B cell (primary cell): ENCODE measurements at regions not wholly inside any gene's neighbourhood (a gene's known extent, or its start where the extent isn't known, plus 50 kb on each side); places are given as distances from the start of the nearest gene placed in this dataset.

Experiments
- EZH2 ChIP-seq: IDR thresholded peaks from 2 replicates; pipeline ENCODE4 v1.6.1; 2012; ENCODE audit warnings: borderline replicate concordance, low read depth, mild to moderate bottlenecking, moderate library complexity, low read length; ENCODE audit not compliant: insufficient read depth, poor library complexity, severe bottlenecking
- TF ChIP-seq, protein P1 (sequence below): fragments of 200-600 bp; IDR thresholded peaks from one replicate; pipeline ENCODE4 v1.8.0; 2022; ENCODE audit warnings: antibody characterized with exemption, mild to moderate bottlenecking

DNA sequence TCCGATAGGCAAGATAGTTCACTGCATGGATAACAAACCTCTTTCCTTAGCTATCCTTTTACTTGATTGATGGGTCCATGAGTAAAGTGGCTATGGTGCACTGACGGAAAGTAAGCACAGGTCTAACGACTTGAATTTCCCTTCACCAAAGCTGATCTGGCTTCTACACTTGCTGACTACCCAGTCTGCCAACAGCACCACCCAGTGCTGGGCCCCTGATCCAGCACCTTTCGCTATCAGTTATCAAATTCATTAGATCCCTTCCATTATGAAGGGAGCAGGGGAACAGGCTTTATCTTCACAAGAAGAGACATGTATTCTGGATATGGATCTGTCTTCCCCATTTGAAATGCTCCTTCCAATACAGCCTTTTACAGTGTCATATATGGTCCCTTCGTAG is 855.9 kb downstream of the GRID1 start:
- TF ChIP-seq EZH2 = no peak
- TF ChIP-seq, protein P1, sequence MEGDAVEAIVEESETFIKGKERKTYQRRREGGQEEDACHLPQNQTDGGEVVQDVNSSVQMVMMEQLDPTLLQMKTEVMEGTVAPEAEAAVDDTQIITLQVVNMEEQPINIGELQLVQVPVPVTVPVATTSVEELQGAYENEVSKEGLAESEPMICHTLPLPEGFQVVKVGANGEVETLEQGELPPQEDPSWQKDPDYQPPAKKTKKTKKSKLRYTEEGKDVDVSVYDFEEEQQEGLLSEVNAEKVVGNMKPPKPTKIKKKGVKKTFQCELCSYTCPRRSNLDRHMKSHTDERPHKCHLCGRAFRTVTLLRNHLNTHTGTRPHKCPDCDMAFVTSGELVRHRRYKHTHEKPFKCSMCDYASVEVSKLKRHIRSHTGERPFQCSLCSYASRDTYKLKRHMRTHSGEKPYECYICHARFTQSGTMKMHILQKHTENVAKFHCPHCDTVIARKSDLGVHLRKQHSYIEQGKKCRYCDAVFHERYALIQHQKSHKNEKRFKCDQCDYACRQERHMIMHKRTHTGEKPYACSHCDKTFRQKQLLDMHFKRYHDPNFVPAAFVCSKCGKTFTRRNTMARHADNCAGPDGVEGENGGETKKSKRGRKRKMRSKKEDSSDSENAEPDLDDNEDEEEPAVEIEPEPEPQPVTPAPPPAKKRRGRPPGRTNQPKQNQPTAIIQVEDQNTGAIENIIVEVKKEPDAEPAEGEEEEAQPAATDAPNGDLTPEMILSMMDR = no peak
